SU-DHL-6 (cell line): ENCODE measurements at regions not wholly inside any gene's neighbourhood (a gene's known extent, or its start where the extent isn't known, plus 50 kb on each side); places are given as distances from the start of the nearest gene placed in this dataset.

Source experiments
- H2AFZ ChIP-seq: fragments of 200-600 bp; sonication (generic); 2 replicates; pipeline ENCODE4 v1.6.1; 2014; ENCODE audit warnings: low read depth, mild to moderate bottlenecking, moderate library complexity, mixed read lengths, antibody characterized with exemption, low read length; ENCODE audit not compliant: severe bottlenecking
- H3F3A ChIP-seq: fragments of 200-600 bp; shearing (Covaris generic); 2 replicates; pipeline ENCODE4 v1.6.0; 2016; ENCODE audit warnings: antibody characterized with exemption, mild to moderate bottlenecking; ENCODE audit not compliant: insufficient read depth
- H3K27ac ChIP-seq: fragments of 200-600 bp; sonication (generic); 2 replicates; pipeline ENCODE4 v1.5.1; 2016; ENCODE audit warnings: low read depth, mild to moderate bottlenecking, low read length, moderate library complexity, mixed read lengths
- H3K27me3 ChIP-seq: fragments of 200-600 bp; sonication (generic), shearing (Covaris generic); 2 replicates; pipeline ENCODE4 v1.6.0; 2014; ENCODE audit warnings: mild to moderate bottlenecking, low read length
- H3K36me3 ChIP-seq: fragments of 200-600 bp; sonication (generic); 2 replicates; pipeline ENCODE4 v1.6.1; 2014; ENCODE audit warnings: mild to moderate bottlenecking, low read length, mixed read lengths
- H3K4me2 ChIP-seq: fragments of 300-600, 200-600 bp; shearing (Covaris generic), sonication (generic); 2 replicates; pipeline ENCODE4 v1.6.0; 2014; ENCODE audit warnings: low read length, low read depth, mild to moderate bottlenecking; ENCODE audit not compliant: poor library complexity, severe bottlenecking
- H3K4me3 ChIP-seq: fragments of 200-600 bp; sonication (generic); 2 replicates; pipeline ENCODE4 v1.5.1; 2014; ENCODE audit warnings: antibody characterized with exemption, low read length, mild to moderate bottlenecking, mixed read lengths; ENCODE audit not compliant: insufficient read depth, poor library complexity, severe bottlenecking
- H3K79me2 ChIP-seq: fragments of 200-600 bp; sonication (generic); 2 replicates; pipeline ENCODE4 v1.6.1; 2014; ENCODE audit warnings: mild to moderate bottlenecking, low read length, moderate library complexity; ENCODE audit not compliant: insufficient read depth
- H3K9ac ChIP-seq: fragments of 200-600 bp; sonication (generic); 2 replicates; pipeline ENCODE4 v1.7.0; 2014; ENCODE audit warnings: mild to moderate bottlenecking, low read length
- H3K9me2 ChIP-seq: fragments of 200-600 bp; sonication (generic); replicated peaks from 2 replicates; pipeline ENCODE4 v1.6.1; 2014; ENCODE audit warnings: low read length; ENCODE audit not compliant: insufficient read depth
- H3K9me3 ChIP-seq: fragments of 200-600 bp; sonication (generic); 2 replicates; pipeline ENCODE4 v1.6.1; 2014; ENCODE audit warnings: low read length, mixed read lengths; ENCODE audit not compliant: insufficient read depth
- H4K20me1 ChIP-seq: fragments of 200-600 bp; sonication (generic); 2 replicates; pipeline ENCODE4 v1.6.1; 2014; ENCODE audit warnings: low read depth, mild to moderate bottlenecking, antibody characterized with exemption, low read length, moderate library complexity, mixed read lengths
- CTCF ChIP-seq: fragments of 200-600 bp; sonication (generic); IDR thresholded peaks from one replicate; pipeline ENCODE4 v1.5.1; 2017; ENCODE audit warnings: antibody characterized with exemption, mild to moderate bottlenecking, low read length, moderate library complexity; ENCODE audit not compliant: insufficient read depth, poor library complexity, severe bottlenecking
- EZH2phosphoT487 ChIP-seq: fragments of 200-600 bp; sonication (generic), shearing (Covaris generic); conservative IDR thresholded peaks from 2 replicates; pipeline ENCODE4 v1.6.1; 2018; ENCODE audit warnings: mild to moderate bottlenecking, antibody characterized with exemption, low read length, moderate library complexity, mixed read lengths

- no peak overlapping the region for H3K9ac ChIP-seq
- H3K4me2 ChIP-seq, result no peak overlapping the region
- no peaks in the 10 kb centered on the region for H3K79me2 ChIP-seq
- H3K4me3 ChIP-seq, result no peak overlapping the region
- TF ChIP-seq CTCF (no peak), EZH2phosphoT487 (no peak)
- no peak overlapping the region for H2AFZ ChIP-seq
- H3K27ac ChIP-seq, result no peak overlapping the region
- no peaks in the 10 kb centered on the region for H3F3A ChIP-seq
- H3K9me3 ChIP-seq, result no peaks in the 10 kb centered on the region
- no peaks in the 10 kb centered on the region for H4K20me1 ChIP-seq
- no peaks in the 10 kb centered on the region for H3K27me3 ChIP-seq
- no peaks in the 10 kb centered on the region for H3K9me2 ChIP-seq
- no peaks in the 10 kb centered on the region for H3K36me3 ChIP-seq
Observed at GRCh38 chr11:81000735-81001134, 1559.9 kb upstream of the TENM4 start.

GRCh38 chr11:81000334-81000733 is 1559.5 kb upstream of the TENM4 start:
- Histone ChIP-seq H3K36me3 (no peaks in the 10 kb centered on the region), H3K4me3 (no peak overlapping the region), H3K9me2 (no peaks in the 10 kb centered on the region), H3K79me2 (no peaks in the 10 kb centered on the region), H2AFZ (no peak overlapping the region), H4K20me1 (no peaks in the 10 kb centered on the region), H3K27ac (no peak overlapping the region), H3F3A (no peaks in the 10 kb centered on the region), H3K9ac (no peak overlapping the region), H3K27me3 (no peaks in the 10 kb centered on the region), H3K9me3 (no peaks in the 10 kb centered on the region), H3K4me2 (no peak overlapping the region)
- TF ChIP-seq EZH2phosphoT487 (no peak), CTCF (no peak)

- Histone ChIP-seq H3K36me3 (no peaks in the 10 kb centered on the region), H4K20me1 (no peaks in the 10 kb centered on the region), H3K4me2 (no peak overlapping the region), H3F3A (no peaks in the 10 kb centered on the region), H3K79me2 (no peaks in the 10 kb centered on the region), H3K9ac (no peak overlapping the region), H3K27me3 (no peaks in the 10 kb centered on the region), H2AFZ (no peak overlapping the region), H3K4me3 (no peak overlapping the region), H3K9me2 (no peaks in the 10 kb centered on the region), H3K9me3 (no peaks in the 10 kb centered on the region), H3K27ac (no peak overlapping the region)
- TF ChIP-seq EZH2phosphoT487, result no peak
- no peak for TF ChIP-seq CTCF
Observed at GRCh38 chr11:80995523-80995922, 1554.7 kb upstream of the TENM4 start.
